GM12878 (cell line): ENCODE measurements at regions not wholly inside any gene's neighbourhood (a gene's known extent, or its start where the extent isn't known, plus 50 kb on each side); places are given as distances from the start of the nearest gene placed in this dataset.

ENCODE experiments used
- BHLHE40 ChIP-seq, 2 experiments: fragments of 450-650 bp in 1 of 2; IDR thresholded peaks; 2 replicates each; pipeline ENCODE4 v1.6.1; 2011 to 2017; ENCODE audit warnings: low read depth in 2 of 2, borderline replicate concordance in 1 of 2, improper control_type of control experiment in 1 of 2, low read length in 1 of 2, mild to moderate bottlenecking in 1 of 2
- BMI1 ChIP-seq: fragments of 450-650 bp; IDR thresholded peaks from 2 replicates; pipeline ENCODE4 v1.6.1; 2016; ENCODE audit warnings: mild to moderate bottlenecking, moderate library complexity, borderline replicate concordance
- CBX5 ChIP-seq: sonication (generic); IDR thresholded peaks from 2 replicates; pipeline ENCODE4 v1.6.1; 2016; ENCODE audit warnings: low read depth, moderate library complexity, mild to moderate bottlenecking, inconsistent platforms
- CEBPB ChIP-seq, 2 experiments: fragments of 150-350 bp in 1 of 2; IDR thresholded peaks; 2 replicates each; pipeline ENCODE4 v1.6.1; 2012 to 2014; ENCODE audit warnings: low read depth in 2 of 2, low read length in 2 of 2, borderline replicate concordance in 1 of 2, inconsistent platforms in 1 of 2
- EP300 ChIP-seq, 2 experiments: fragments of 150-350 bp in 1 of 2; IDR thresholded peaks; 2 replicates each; pipeline ENCODE4 v1.6.1; 2011 to 2012; ENCODE audit warnings: low read depth in 2 of 2, low read length in 2 of 2, borderline replicate concordance in 1 of 2, improper control_type of control experiment in 1 of 2, inconsistent platforms in 1 of 2; ENCODE audit not compliant: control insufficient read depth in 1 of 2
- EZH2 ChIP-seq: IDR thresholded peaks from 2 replicates; pipeline ENCODE4 v1.6.1; 2012; ENCODE audit warnings: low read depth, mild to moderate bottlenecking, control low read depth, inconsistent platforms, low read length, borderline replicate concordance; ENCODE audit not compliant: control insufficient read depth
- FOS ChIP-seq: IDR thresholded peaks from 3 replicates; pipeline ENCODE4 v1.6.1; 2011; ENCODE audit warnings: borderline replicate concordance; ENCODE audit not compliant: insufficient read length; ENCODE audit errors: extremely low read depth
- JUND ChIP-seq: IDR thresholded peaks from 2 replicates; pipeline ENCODE4 v1.6.1; 2012; ENCODE audit warnings: low read depth, mild to moderate bottlenecking, low read length, improper control_type of control experiment, moderate library complexity
- TF ChIP-seq, protein P1 (sequence below), 3 experiments: IDR thresholded peaks in 2 of 3; conservative IDR thresholded peaks in 1 of 3; 2 replicates each; pipeline ENCODE4 v1.5.1; 2011; ENCODE audit warnings: low read depth in 3 of 3, low read length in 3 of 3, mild to moderate bottlenecking in 3 of 3, control low read depth in 2 of 3, moderate library complexity in 2 of 3, inconsistent platforms in 1 of 3, mixed read lengths in 1 of 3; ENCODE audit not compliant: control insufficient read depth in 2 of 3, insufficient read depth in 1 of 3; ENCODE audit errors: extremely low read depth in 1 of 3
- TF ChIP-seq, protein P2 (sequence below): fragments of 450-650 bp; IDR thresholded peaks from 2 replicates; pipeline ENCODE4 v1.6.1; 2014; ENCODE audit warnings: mild to moderate bottlenecking

DNA sequence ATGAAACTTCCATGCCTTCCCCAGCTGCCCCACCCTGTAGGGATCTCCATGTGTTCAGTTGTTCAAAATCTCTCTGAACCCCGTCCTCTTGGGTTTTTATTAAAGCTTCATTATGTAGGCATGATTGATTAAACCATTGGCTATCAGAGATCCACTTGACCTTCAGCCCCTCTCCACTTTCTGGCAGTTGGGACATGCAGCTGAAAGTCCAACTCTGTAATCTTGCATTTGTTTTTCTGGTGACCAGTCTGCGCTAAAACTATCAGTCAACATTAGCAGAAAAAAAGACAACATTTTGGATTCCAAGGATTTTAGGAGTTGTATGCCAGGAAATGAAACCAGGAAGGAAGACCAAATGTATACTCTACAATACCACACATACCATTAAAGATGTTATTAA is 1115.1 kb downstream of the XPNPEP1 start:
- no peak for TF ChIP-seq JUND
- TF ChIP-seq, protein P1, sequence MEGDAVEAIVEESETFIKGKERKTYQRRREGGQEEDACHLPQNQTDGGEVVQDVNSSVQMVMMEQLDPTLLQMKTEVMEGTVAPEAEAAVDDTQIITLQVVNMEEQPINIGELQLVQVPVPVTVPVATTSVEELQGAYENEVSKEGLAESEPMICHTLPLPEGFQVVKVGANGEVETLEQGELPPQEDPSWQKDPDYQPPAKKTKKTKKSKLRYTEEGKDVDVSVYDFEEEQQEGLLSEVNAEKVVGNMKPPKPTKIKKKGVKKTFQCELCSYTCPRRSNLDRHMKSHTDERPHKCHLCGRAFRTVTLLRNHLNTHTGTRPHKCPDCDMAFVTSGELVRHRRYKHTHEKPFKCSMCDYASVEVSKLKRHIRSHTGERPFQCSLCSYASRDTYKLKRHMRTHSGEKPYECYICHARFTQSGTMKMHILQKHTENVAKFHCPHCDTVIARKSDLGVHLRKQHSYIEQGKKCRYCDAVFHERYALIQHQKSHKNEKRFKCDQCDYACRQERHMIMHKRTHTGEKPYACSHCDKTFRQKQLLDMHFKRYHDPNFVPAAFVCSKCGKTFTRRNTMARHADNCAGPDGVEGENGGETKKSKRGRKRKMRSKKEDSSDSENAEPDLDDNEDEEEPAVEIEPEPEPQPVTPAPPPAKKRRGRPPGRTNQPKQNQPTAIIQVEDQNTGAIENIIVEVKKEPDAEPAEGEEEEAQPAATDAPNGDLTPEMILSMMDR (IDR thresholded peaks at IDR 0.05 in 2 of 3, conservative IDR thresholded peaks at IDR 0.05 in 1 of 3; ENCODE audit: control insufficient read depth in 2 of 3, extremely low read depth in 1 of 3, insufficient read depth in 1 of 3, low read depth in 3 of 3, low read length in 3 of 3), result no peak
- TF ChIP-seq, protein P2, sequence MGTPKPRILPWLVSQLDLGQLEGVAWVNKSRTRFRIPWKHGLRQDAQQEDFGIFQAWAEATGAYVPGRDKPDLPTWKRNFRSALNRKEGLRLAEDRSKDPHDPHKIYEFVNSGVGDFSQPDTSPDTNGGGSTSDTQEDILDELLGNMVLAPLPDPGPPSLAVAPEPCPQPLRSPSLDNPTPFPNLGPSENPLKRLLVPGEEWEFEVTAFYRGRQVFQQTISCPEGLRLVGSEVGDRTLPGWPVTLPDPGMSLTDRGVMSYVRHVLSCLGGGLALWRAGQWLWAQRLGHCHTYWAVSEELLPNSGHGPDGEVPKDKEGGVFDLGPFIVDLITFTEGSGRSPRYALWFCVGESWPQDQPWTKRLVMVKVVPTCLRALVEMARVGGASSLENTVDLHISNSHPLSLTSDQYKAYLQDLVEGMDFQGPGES, result no peak
- TF ChIP-seq BHLHE40 (IDR thresholded peaks at IDR 0.05; ENCODE audit: borderline replicate concordance in 1 of 2, low read depth in 2 of 2, low read length in 1 of 2), result no peak
- TF ChIP-seq EP300 (IDR thresholded peaks at IDR 0.05; ENCODE audit: borderline replicate concordance in 1 of 2, control insufficient read depth in 1 of 2, low read depth in 2 of 2, low read length in 2 of 2), result no peak
- TF ChIP-seq CEBPB (IDR thresholded peaks at IDR 0.05; ENCODE audit: borderline replicate concordance in 1 of 2, low read depth in 2 of 2, low read length in 2 of 2), result no peak
- TF ChIP-seq CBX5, result no peak
- no peak for TF ChIP-seq BMI1
- no peak for TF ChIP-seq FOS
- no peak for TF ChIP-seq EZH2
